NCI-H82 treated with DMSO at 0.1 percent for 48 hours (cell line): ENCODE measurements at regions not wholly inside any gene's neighbourhood (a gene's known extent, or its start where the extent isn't known, plus 50 kb on each side); places are given as distances from the start of the nearest gene placed in this dataset.
A peak's percentile ranks its signal among the peaks of the same experiment; 100 is the strongest.
"Not testable (repeated sequence)": the region's sequence is repeated elsewhere in the genome, so short reads cannot be mapped to it uniquely, and the experiment has no call there.

ENCODE experiments used
- DNase-seq: peaks from one replicate; lab custom pipeline; 2025; ENCODE audit not compliant: unreplicated experiment; lab: John Stamatoyannopoulos, UW

GRCh38 chr3:162507397-162507796, 1010.8 kb downstream of the OTOL1 start:
- no peak for DNase-seq

- DNase-seq: no peak
Measured at GRCh38 chr3:162512488-162512887, 1015.9 kb downstream of the OTOL1 start.

- DNase-seq: no peak
Measured at GRCh38 chr3:162517110-162517509, 1020.5 kb downstream of the OTOL1 start.

- DNase-seq: no peak
Measured at GRCh38 chr3:162521669-162522068, 1025.1 kb downstream of the OTOL1 start.

GRCh38 chr3:162525066-162525742, 1028.6 kb downstream of the OTOL1 start:
- no peak for DNase-seq

GRCh38 chr3:162525771-162526170, 1029.2 kb downstream of the OTOL1 start:
- no peak for DNase-seq

GRCh38 chr3:162534431-162534830, 1037.8 kb downstream of the OTOL1 start:
- no peak for DNase-seq

GRCh38 chr3:162538491-162538890, 1041.9 kb downstream of the OTOL1 start:
- DNase-seq: peak; percentile 67

- DNase-seq: peak; percentile 71
Measured at GRCh38 chr3:162538906-162539305, 1042.3 kb downstream of the OTOL1 start.

- DNase-seq: no peak
Measured at GRCh38 chr3:162540421-162540820, 1043.8 kb downstream of the OTOL1 start.

GRCh38 chr3:162541923-162542322, 1045.3 kb downstream of the OTOL1 start:
- DNase-seq: no peak

GRCh38 chr3:162544246-162544645, 1047.6 kb downstream of the OTOL1 start:
- DNase-seq: no peak

GRCh38 chr3:162546910-162547309, 1050.3 kb downstream of the OTOL1 start:
- DNase-seq: no peak

- no peak for DNase-seq
Measured at GRCh38 chr3:162547321-162547720, 1050.7 kb downstream of the OTOL1 start.

- no peak for DNase-seq
Measured at GRCh38 chr3:162555761-162556160, 1059.2 kb downstream of the OTOL1 start.

GRCh38 chr3:162558016-162558415, 1061.4 kb downstream of the OTOL1 start:
- peak; percentile 85 for DNase-seq

GRCh38 chr3:162568706-162569105, 1072.1 kb downstream of the OTOL1 start:
- no peak for DNase-seq

- DNase-seq: no peak
Measured at GRCh38 chr3:162569314-162569713, 1072.7 kb downstream of the OTOL1 start.

GRCh38 chr3:162584986-162585385, 1088.4 kb downstream of the OTOL1 start:
- DNase-seq: no peak

- no peak for DNase-seq
Measured at GRCh38 chr3:162586591-162586990, 1090.0 kb downstream of the OTOL1 start.

- DNase-seq: no peak
Measured at GRCh38 chr3:162597226-162597625, 1100.6 kb downstream of the OTOL1 start.

GRCh38 chr3:162598500-162598899, 1101.9 kb downstream of the OTOL1 start:
- peak; percentile 67 for DNase-seq

- DNase-seq: not testable (repeated sequence)
Measured at GRCh38 chr3:162599742-162600141, 1103.1 kb downstream of the OTOL1 start.
